AG04450 (cell line): ENCODE measurements at regions not wholly inside any gene's neighbourhood (a gene's known extent, or its start where the extent isn't known, plus 50 kb on each side); places are given as distances from the start of the nearest gene placed in this dataset.
"Not testable (repeated sequence)": the region's sequence is repeated elsewhere in the genome, so short reads cannot be mapped to it uniquely, and the experiment has no call there.

Source experiments
- CTCF ChIA-PET: fragments of 300-600, 350-600 bp; formaldehyde crosslinking; extraction: SDS; loops from one replicate; lab custom pipeline; 2022; ENCODE audit warnings: antibody characterized with exemption, inconsistent platforms; lab: Charles Lee
- POLR2A ChIA-PET: fragments of 350-600 bp; formaldehyde crosslinking; extraction: SDS; loops from one replicate; lab custom pipeline; 2021; ENCODE audit warnings: antibody characterized with exemption, inconsistent platforms; lab: Yijun Ruan, JAX
- DNase-seq: peaks from one replicate; pipeline ENCODE4 v3.0.0-alpha.2; 2011; ENCODE audit warnings: low read depth, low spot score
- H3K27ac ChIP-seq: one replicate; pipeline ENCODE4 v1.5.1; 2012; ENCODE audit warnings: low read depth, low read length, control low read depth
- H3K27me3 ChIP-seq: one replicate; pipeline ENCODE4 v1.6.0; 2012; ENCODE audit warnings: low read length; ENCODE audit not compliant: control insufficient read depth, insufficient read depth
- H3K4me3 ChIP-seq: 2 replicates; pipeline ENCODE4 v1.5.1; 2011; ENCODE audit warnings: mild to moderate bottlenecking, low read depth, low read length, control low read depth
- H3K9me3 ChIP-seq: 2 replicates; pipeline ENCODE4 v1.5.1; 2012; ENCODE audit warnings: low read length; ENCODE audit not compliant: control insufficient read depth, insufficient read depth
- TF ChIP-seq, protein P1 (sequence below): IDR thresholded peaks from 2 replicates; pipeline ENCODE4 v1.5.1; 2011; ENCODE audit warnings: low read depth, low read length, control low read depth, inconsistent platforms

GRCh38 chr3:135412475-135412874 lies 553.1 kb upstream of the PPP2R3A start:
- CTCF ChIA-PET: no interaction called here
- Histone ChIP-seq H3K27me3 (no peaks in the 10 kb centered on the region), H3K4me3 (no peak overlapping the region), H3K9me3 (no peaks in the 10 kb centered on the region), H3K27ac (no peak overlapping the region)
- POLR2A ChIA-PET: no interaction called here
- TF ChIP-seq, protein P1, sequence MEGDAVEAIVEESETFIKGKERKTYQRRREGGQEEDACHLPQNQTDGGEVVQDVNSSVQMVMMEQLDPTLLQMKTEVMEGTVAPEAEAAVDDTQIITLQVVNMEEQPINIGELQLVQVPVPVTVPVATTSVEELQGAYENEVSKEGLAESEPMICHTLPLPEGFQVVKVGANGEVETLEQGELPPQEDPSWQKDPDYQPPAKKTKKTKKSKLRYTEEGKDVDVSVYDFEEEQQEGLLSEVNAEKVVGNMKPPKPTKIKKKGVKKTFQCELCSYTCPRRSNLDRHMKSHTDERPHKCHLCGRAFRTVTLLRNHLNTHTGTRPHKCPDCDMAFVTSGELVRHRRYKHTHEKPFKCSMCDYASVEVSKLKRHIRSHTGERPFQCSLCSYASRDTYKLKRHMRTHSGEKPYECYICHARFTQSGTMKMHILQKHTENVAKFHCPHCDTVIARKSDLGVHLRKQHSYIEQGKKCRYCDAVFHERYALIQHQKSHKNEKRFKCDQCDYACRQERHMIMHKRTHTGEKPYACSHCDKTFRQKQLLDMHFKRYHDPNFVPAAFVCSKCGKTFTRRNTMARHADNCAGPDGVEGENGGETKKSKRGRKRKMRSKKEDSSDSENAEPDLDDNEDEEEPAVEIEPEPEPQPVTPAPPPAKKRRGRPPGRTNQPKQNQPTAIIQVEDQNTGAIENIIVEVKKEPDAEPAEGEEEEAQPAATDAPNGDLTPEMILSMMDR: no peak
- no peak for DNase-seq

DNA sequence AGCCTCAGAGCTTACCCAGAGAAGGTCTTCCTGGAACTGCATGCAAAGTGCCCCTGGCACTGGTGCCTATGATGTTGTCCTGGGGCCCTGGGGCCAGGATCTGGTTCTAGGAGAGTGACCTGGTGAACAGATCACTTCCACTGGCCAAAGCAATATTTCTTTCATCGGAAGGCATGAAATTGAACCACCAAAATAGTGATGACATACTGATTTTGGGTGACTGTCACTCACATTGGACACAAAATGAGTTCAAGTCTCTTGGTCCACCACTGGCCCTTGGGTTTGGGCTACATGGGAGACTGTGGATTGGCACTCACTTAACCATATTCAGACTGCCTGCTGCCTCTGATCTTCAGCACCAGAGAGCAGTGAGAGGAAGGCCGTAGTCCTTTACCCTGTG lies 549.3 kb upstream of the PPP2R3A start:
- H3K9me3 ChIP-seq: no peaks in the 10 kb centered on the region
- no peak overlapping the region for H3K27ac ChIP-seq
- TF ChIP-seq, protein P1: no peak
- no peak for DNase-seq
- H3K4me3 ChIP-seq: no peak overlapping the region
- POLR2A ChIA-PET: no interaction called here
- H3K27me3 ChIP-seq: no peaks in the 10 kb centered on the region
- CTCF ChIA-PET: no interaction called here

DNA sequence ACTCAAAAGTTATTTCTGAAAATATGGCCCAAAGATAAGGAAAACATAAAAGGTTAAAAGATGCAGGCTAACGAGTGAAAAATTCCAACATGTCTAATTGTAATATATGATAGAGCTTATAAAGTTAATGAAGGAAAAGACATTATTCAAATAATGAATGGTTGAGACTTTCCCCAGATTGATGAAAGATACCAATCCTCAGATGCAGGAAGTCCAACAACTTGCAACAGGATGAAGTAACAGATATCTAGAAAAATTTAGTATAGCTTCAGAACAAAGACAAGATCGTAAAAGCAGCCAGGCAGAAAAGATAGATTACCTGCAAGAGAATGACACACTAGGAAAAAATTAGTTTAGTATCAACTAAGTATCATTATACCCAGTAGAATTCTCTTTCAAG lies 546.4 kb upstream of the PPP2R3A start:
- no peaks in the 10 kb centered on the region for H3K27me3 ChIP-seq
- DNase-seq: no peak
- TF ChIP-seq, protein P1: no peak
- H3K9me3 ChIP-seq: no peaks in the 10 kb centered on the region
- no peak overlapping the region for H3K4me3 ChIP-seq
- ChIA-PET CTCF (no interaction called here), POLR2A (no interaction called here)
- no peak overlapping the region for H3K27ac ChIP-seq

- TF ChIP-seq, protein P1: no peak
- Histone ChIP-seq H3K27ac (no peak overlapping the region), H3K9me3 (no peaks in the 10 kb centered on the region), H3K27me3 (no peaks in the 10 kb centered on the region), H3K4me3 (no peak overlapping the region)
- ChIA-PET POLR2A (no interaction called here), CTCF (no interaction called here)
- DNase-seq: no peak
Measured at GRCh38 chr3:135426508-135426907, 539.0 kb upstream of the PPP2R3A start.

DNA sequence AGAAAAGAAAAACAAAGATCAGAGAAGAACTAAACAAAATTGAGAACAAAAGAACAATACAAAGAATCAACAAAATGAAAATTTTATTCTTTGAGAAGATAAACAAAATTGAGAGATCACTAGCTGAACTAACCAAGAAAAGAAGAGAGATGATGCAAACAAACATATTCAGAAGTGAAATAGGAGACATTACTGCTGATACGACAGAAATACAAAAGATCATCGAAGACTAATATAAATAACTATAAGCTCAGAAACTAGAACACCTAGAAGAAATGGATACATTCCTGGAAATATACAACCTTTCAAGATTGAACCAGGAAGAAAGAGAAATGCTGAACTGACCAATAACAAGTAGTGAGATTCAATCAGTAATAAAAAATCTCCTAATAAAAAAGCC lies 533.1 kb upstream of the PPP2R3A start:
- TF ChIP-seq, protein P1: no peak
- Histone ChIP-seq H3K4me3 (no peak overlapping the region), H3K27me3 (no peaks in the 10 kb centered on the region), H3K9me3 (no peaks in the 10 kb centered on the region), H3K27ac (no peak overlapping the region)
- POLR2A ChIA-PET: no interaction called here
- DNase-seq: no peak
- CTCF ChIA-PET: no interaction called here

GRCh38 chr3:135438889-135439597 lies 526.5 kb upstream of the PPP2R3A start:
- H3K9me3 ChIP-seq, DNase-seq, POLR2A ChIA-PET, H3K27ac ChIP-seq, H3K27me3 ChIP-seq, CTCF ChIA-PET, H3K4me3 ChIP-seq: not testable (repeated sequence)

DNA sequence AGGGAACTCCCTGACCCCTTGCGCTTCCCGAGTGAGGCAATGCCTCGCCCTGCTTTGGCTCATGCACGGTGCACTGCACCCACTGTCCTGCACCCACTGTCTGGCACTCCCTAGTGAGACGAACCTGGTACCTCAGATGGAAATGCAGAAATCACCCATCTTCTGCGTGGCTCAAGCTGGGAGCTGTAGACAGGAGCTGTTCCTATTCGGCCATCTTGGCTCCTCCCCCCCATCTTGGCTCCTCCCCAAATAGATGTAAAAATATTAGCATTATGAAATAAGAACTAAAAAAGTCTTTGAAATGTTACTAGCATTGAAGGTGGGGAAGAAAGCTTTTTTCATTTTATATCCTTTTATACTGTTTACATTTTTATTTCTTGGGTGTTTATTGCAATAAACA lies 525.9 kb upstream of the PPP2R3A start:
- H3K4me3 ChIP-seq, DNase-seq, H3K27ac ChIP-seq, POLR2A ChIA-PET, H3K9me3 ChIP-seq, CTCF ChIA-PET, H3K27me3 ChIP-seq: not testable (repeated sequence)
